ENCODE measurements at regions not wholly inside any gene's neighbourhood (a gene's known extent, or its start where the extent isn't known, plus 50 kb on each side); places are given as distances from the start of the nearest gene placed in this dataset.

DNA sequence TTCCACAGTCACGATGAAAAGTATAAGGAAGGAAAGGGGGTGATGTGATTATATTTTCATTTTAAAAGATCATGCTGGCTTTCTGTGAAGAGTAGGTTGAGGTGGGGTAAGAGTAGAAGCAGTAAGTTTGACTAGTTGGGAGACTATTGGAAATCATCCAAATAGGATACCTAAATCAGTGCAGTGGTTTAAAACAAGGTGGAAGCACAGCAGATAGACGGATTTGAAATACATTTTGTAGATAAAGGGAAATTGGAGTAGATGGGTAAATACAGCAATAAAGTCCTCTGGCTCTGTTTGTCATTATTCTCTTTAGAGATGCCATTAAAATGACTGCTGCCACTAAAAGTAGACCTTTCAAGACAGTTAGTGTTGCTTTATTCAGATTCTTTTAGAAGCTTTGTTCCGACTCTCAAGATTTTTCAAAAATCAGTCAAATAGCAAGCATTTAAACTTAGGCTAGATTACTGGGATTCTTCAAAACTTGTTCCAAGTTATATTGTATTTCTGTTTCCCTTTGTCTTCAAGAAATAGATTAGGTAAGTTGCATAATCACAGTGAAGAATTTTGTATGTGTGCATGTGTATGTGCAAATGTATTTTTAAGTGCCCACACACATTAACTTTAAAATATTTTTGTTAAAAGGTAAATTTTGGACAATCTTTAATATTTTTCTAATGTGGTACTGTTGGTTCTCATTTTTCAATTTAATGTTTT is 61.7 kb upstream of the DTNA start:
- Histone ChIP-seq H2AFZ (ENCODE audit: low read length) (no peak overlapping the region), H3K36me3 (replicated peaks in 1 of 2; ENCODE audit: control insufficient read depth in 1 of 2, insufficient read depth in 2 of 2, low read length in 2 of 2) (no peaks in the 10 kb centered on the region), H3K79me2 (ENCODE audit: insufficient read depth, low read length) (no peaks in the 10 kb centered on the region), H3K9me3 (ENCODE audit: low read length) (no peaks in the 10 kb centered on the region), H3K27me3 (ENCODE audit: control insufficient read depth in 1 of 2, insufficient read depth in 2 of 2, low read length in 2 of 2) (no peaks in the 10 kb centered on the region), H3K4me3 (replicated peaks in 1 of 3; ENCODE audit: insufficient read depth in 1 of 3, low read depth in 2 of 3, low read length in 3 of 3) (no peak overlapping the region), H3K27ac (ENCODE audit: extremely low read length, insufficient read depth, low read length) (no peak overlapping the region), H3K9ac (ENCODE audit: insufficient read depth, low read depth, low read length) (no peak overlapping the region), H3K4me1 (ENCODE audit: insufficient read depth, low read length) (no peaks in the 10 kb centered on the region), H4K20me1 (ENCODE audit: insufficient read depth, low read length) (no peaks in the 10 kb centered on the region), H3K4me2 (ENCODE audit: low read depth, low read length) (no peak overlapping the region)
- DNase-seq (ENCODE audit: low spot score) (no peak), ATAC-seq (no peak), FAIRE-seq (no peak)
- CTCF ChIA-PET (ENCODE audit: low intra/inter-chr PET ratio, low total read pairs) = no interaction called here
- POLR2A ChIA-PET = no interaction called here
- intact Hi-C loops (cut with micrococcal nuclease; ENCODE audit: unreplicated experiment) = no loop called here
- no peak for TF ChIP-seq TBL1XR1 (IDR thresholded peaks at IDR 0.05; ENCODE audit: borderline replicate concordance, low read length, partially characterized antibody)
- no peak for TF ChIP-seq ZNF138 (CRISPR knock-in tag; IDR thresholded peaks at IDR 0.05; ENCODE audit: low read depth)
- no peak for TF ChIP-seq ZNF451 (CRISPR knock-in tag; IDR thresholded peaks at IDR 0.05)
- no peak for TF ChIP-seq SAP130 (CRISPR knock-in tag; IDR thresholded peaks at IDR 0.05; ENCODE audit: low read depth)
- no peak for TF ChIP-seq ZIK1 (CRISPR knock-in tag; IDR thresholded peaks at IDR 0.05; ENCODE audit: borderline replicate concordance, low read depth)
- TF ChIP-seq, protein P1, sequence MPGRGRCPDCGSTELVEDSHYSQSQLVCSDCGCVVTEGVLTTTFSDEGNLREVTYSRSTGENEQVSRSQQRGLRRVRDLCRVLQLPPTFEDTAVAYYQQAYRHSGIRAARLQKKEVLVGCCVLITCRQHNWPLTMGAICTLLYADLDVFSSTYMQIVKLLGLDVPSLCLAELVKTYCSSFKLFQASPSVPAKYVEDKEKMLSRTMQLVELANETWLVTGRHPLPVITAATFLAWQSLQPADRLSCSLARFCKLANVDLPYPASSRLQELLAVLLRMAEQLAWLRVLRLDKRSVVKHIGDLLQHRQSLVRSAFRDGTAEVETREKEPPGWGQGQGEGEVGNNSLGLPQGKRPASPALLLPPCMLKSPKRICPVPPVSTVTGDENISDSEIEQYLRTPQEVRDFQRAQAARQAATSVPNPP (CRISPR knock-in tag; IDR thresholded peaks at IDR 0.05) = no peak
- TF ChIP-seq ZNF672 (CRISPR knock-in tag; IDR thresholded peaks at IDR 0.05) = no peak
- no peak for TF ChIP-seq KDM1A (CRISPR knock-in tag; IDR thresholded peaks at IDR 0.05)
- 79% methylated on average over 3 of the region's 3 CpGs for WGBS (ENCODE audit: low lambda C conversion rate)
- in situ Hi-C loops (cut with HindIII; ENCODE audit: extremely low pct_ligation_motif_present, low pct_unique_long_range_greater_than_20kb) = no loop called here
- BruUV-seq (replicated peaks) = no TSS peak

DNA sequence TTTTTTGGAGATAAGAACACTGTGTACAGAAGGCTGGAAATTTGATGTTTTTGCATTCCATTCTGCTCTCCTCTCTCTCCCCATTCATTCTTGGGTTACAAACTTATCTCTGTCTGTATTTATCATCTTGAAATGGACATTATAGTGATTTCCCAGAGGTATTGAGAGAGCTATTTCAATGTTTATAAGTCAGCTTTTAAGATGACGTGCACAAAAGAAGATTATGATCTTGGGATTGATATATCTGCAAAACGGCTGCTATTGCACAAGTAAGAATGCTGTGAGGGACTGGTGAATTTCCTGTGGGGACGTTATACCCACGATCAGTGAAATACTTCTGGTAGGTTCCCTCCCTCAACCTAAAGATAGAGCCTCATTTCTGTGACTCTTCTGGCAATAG is 61.0 kb upstream of the DTNA start:
- WGBS (ENCODE audit: low lambda C conversion rate) = 80% methylated on average over 4 of the region's 4 CpGs
- in situ Hi-C loops (cut with HindIII; ENCODE audit: extremely low pct_ligation_motif_present, low pct_unique_long_range_greater_than_20kb) = no loop called here
- H4K20me1 ChIP-seq (ENCODE audit: insufficient read depth, low read length) = no peaks in the 10 kb centered on the region
- intact Hi-C loops (cut with micrococcal nuclease; ENCODE audit: unreplicated experiment) = no loop called here
- CTCF ChIA-PET (ENCODE audit: low intra/inter-chr PET ratio, low total read pairs) = no interaction called here
- H2AFZ ChIP-seq (ENCODE audit: low read length) = no peak overlapping the region
- no peak for FAIRE-seq
- POLR2A ChIA-PET = no interaction called here
- H3K27me3 ChIP-seq (ENCODE audit: control insufficient read depth in 1 of 2, insufficient read depth in 2 of 2, low read length in 2 of 2) = no peaks in the 10 kb centered on the region
- H3K36me3 ChIP-seq (replicated peaks in 1 of 2; ENCODE audit: control insufficient read depth in 1 of 2, insufficient read depth in 2 of 2, low read length in 2 of 2) = no peaks in the 10 kb centered on the region
- H3K9ac ChIP-seq (ENCODE audit: insufficient read depth, low read depth, low read length) = no peak overlapping the region
- DNase-seq (ENCODE audit: low spot score) = no peak
- no peak overlapping the region for H3K27ac ChIP-seq (ENCODE audit: extremely low read length, insufficient read depth, low read length)
- no peaks in the 10 kb centered on the region for H3K79me2 ChIP-seq (ENCODE audit: insufficient read depth, low read length)
- ATAC-seq = no peak
- no peaks in the 10 kb centered on the region for H3K9me3 ChIP-seq (ENCODE audit: low read length)
- H3K4me2 ChIP-seq (ENCODE audit: low read depth, low read length) = no peak overlapping the region
- BruUV-seq (replicated peaks) = no TSS peak
- H3K4me3 ChIP-seq (replicated peaks in 1 of 3; ENCODE audit: insufficient read depth in 1 of 3, low read depth in 2 of 3, low read length in 3 of 3) = no peak overlapping the region
- H3K4me1 ChIP-seq (ENCODE audit: insufficient read depth, low read length) = no peaks in the 10 kb centered on the region
- TF ChIP-seq YEATS2 (CRISPR knock-in tag; IDR thresholded peaks at IDR 0.05; ENCODE audit: borderline replicate concordance) (no peak), ZNF816 (CRISPR knock-in tag; IDR thresholded peaks at IDR 0.05; ENCODE audit: borderline replicate concordance) (no peak), RARG (CRISPR knock-in tag; IDR thresholded peaks at IDR 0.05; ENCODE audit: low read depth) (no peak), NR2F2 (IDR thresholded peaks at IDR 0.05; ENCODE audit: borderline replicate concordance, low read depth) (no peak), ZFP82 (CRISPR knock-in tag; IDR thresholded peaks at IDR 0.05; ENCODE audit: borderline replicate concordance) (no peak), HES4 (CRISPR knock-in tag; IDR thresholded peaks at IDR 0.05; ENCODE audit: borderline replicate concordance) (no peak), ZEB1 (IDR thresholded peaks at IDR 0.05; ENCODE audit: insufficient replicate concordance, low read depth) (no peak), GATAD1 (CRISPR knock-in tag; IDR thresholded peaks at IDR 0.05) (no peak)
- TF ChIP-seq, protein P2, sequence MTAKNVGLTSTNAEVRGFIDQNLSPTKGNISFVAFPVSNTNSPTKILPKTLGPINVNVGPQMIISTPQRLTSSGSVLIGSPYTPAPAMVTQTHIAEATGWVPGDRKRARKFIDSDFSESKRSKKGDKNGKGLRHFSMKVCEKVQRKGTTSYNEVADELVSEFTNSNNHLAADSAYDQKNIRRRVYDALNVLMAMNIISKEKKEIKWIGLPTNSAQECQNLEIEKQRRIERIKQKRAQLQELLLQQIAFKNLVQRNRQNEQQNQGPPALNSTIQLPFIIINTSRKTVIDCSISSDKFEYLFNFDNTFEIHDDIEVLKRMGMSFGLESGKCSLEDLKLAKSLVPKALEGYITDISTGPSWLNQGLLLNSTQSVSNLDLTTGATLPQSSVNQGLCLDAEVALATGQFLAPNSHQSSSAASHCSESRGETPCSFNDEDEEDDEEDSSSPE (CRISPR knock-in tag; IDR thresholded peaks at IDR 0.05) = no peak
- TF ChIP-seq, protein P3, sequence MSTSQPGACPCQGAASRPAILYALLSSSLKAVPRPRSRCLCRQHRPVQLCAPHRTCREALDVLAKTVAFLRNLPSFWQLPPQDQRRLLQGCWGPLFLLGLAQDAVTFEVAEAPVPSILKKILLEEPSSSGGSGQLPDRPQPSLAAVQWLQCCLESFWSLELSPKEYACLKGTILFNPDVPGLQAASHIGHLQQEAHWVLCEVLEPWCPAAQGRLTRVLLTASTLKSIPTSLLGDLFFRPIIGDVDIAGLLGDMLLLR (CRISPR knock-in tag; IDR thresholded peaks at IDR 0.05) = no peak
